Fibroblast of mammary gland (primary cell): ENCODE measurements at regions not wholly inside any gene's neighbourhood (a gene's known extent, or its start where the extent isn't known, plus 50 kb on each side); places are given as distances from the start of the nearest gene placed in this dataset.

Source experiments
- DNase-seq: peaks from one replicate; pipeline ENCODE4 v3.0.0-alpha.2; 2010; ENCODE audit warnings: low read depth
- H3K4me3 ChIP-seq: 2 replicates; pipeline ENCODE4 v1.5.1; 2011; ENCODE audit warnings: low read depth, mild to moderate bottlenecking, low read length, moderate library complexity; ENCODE audit not compliant: control insufficient read depth
- TF ChIP-seq, protein P1 (sequence below): conservative IDR thresholded peaks from 2 replicates; pipeline ENCODE4 v1.5.1; 2011; ENCODE audit warnings: low read depth, low read length, inconsistent platforms; ENCODE audit not compliant: control insufficient read depth, insufficient read depth

GRCh38 chr1:229751610-229752009 is 125.6 kb downstream of the URB2 start:
- no peak for DNase-seq
- H3K4me3 ChIP-seq, result no peak overlapping the region
- TF ChIP-seq, protein P1, sequence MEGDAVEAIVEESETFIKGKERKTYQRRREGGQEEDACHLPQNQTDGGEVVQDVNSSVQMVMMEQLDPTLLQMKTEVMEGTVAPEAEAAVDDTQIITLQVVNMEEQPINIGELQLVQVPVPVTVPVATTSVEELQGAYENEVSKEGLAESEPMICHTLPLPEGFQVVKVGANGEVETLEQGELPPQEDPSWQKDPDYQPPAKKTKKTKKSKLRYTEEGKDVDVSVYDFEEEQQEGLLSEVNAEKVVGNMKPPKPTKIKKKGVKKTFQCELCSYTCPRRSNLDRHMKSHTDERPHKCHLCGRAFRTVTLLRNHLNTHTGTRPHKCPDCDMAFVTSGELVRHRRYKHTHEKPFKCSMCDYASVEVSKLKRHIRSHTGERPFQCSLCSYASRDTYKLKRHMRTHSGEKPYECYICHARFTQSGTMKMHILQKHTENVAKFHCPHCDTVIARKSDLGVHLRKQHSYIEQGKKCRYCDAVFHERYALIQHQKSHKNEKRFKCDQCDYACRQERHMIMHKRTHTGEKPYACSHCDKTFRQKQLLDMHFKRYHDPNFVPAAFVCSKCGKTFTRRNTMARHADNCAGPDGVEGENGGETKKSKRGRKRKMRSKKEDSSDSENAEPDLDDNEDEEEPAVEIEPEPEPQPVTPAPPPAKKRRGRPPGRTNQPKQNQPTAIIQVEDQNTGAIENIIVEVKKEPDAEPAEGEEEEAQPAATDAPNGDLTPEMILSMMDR, result no peak

DNA sequence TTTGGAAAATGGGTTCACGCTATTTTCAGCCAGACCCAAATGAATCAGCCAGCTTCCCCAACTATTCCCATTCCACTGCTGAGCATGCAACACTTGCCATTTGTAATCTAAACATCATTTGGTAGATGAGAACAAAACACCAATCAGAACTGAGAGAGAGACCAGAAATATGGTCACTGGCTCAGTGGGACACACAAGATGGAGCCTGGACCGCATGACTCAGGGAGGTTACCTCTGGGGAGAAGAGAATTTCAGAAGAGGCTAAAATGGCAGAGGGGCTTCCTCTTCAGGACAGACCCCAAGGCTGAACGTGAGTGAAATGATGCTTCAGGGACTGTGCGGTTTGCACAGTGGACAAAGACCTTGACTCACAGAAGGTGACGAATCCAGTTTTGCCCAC is 126.6 kb downstream of the URB2 start:
- TF ChIP-seq, protein P1, result no peak
- DNase-seq, result no peak

DNA sequence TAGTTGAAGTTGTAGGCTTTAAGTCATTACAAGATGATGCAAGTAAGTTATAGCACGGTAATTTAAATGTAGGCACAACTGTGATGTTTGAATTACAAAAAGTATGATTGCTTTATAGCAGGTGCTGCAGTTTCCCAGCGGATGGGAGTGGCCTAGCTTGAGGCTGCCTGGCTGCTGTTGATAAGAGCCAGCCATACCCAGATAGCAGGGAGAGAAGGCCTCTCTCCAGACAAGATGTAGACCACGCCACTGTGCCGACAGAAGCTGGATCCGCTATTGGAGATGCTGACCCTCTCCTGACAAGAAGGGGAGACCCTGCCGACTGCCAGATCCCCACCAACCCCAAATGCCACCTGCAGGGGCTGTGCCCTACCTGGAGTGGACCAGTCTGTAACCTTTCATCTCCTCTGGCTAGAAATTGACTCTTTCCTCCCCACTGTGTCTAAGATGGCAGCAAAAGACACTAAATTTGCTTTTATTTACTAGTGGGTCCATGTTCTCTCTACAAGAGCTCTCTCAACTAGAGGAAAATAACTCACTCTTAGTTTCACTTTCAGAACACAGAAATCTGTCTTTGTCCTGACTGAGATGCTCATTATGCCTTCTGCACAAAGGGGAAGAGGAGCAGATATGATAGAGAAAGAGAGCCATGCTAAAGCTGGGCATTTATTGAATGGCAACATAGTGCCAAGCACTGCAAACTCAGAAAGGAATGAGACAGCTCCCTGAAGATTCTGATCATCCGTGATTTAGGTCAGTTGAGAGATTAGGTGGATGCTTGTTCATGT is 127.9 kb downstream of the URB2 start:
- DNase-seq, result no peak
- TF ChIP-seq, protein P1, result no peak
- H3K4me3 ChIP-seq, result no peak overlapping the region

More for the DNA sequence above, 126.6 kb downstream of the URB2 start:
- no peak overlapping the region for H3K4me3 ChIP-seq

- H3K4me3 ChIP-seq, result no peak overlapping the region
- peak; percentile 85 for DNase-seq
- TF ChIP-seq, protein P1, result no peak
Observed at GRCh38 chr1:229756666-229757065, 130.6 kb downstream of the URB2 start.

DNA sequence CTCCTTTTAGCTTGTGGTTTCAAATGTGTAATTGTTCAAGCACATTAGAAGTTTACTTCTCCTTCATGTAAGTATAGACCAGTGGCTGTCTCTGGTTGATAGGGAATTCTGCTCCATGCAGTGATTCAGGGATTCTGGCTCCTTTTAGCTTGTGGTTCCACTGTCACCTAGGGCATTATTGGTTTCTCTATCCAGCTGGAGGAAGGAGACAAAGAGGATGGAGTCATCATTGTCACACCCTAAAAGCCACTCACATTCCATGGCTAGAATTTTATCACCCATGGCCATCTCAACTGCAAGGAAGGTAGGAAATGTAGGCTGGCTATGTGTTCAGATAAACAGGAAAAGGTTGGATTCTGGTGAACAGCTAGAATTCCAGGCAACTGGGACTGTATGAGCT is 131.2 kb downstream of the URB2 start:
- H3K4me3 ChIP-seq, result no peak overlapping the region
- DNase-seq, result no peak
- TF ChIP-seq, protein P1, result no peak

- TF ChIP-seq, protein P1, result no peak
- no peak for DNase-seq
- no peak overlapping the region for H3K4me3 ChIP-seq
Observed at GRCh38 chr1:229758101-229759036, 132.3 kb downstream of the URB2 start.
